ENCODE measurements at regions not wholly inside any gene's neighbourhood (a gene's known extent, or its start where the extent isn't known, plus 50 kb on each side); places are given as distances from the start of the nearest gene placed in this dataset.

GRCh38 chr7:114130866-114131265, 212.1 kb upstream of the PPP1R3A start:
- DNase-seq = no peak
- peaks cover 3% of the 10 kb centered on the region for H3K27me3 Mint-ChIP-seq
- H3K36me3 Mint-ChIP-seq (ENCODE audit: low read depth) = no peaks in the 10 kb centered on the region
- ChIA-PET POLR2A (no interaction called here), CTCF (no interaction called here)
- no peaks in the 10 kb centered on the region for H3K9me3 Mint-ChIP-seq
- H3K4me1 Mint-ChIP-seq = no peaks in the 10 kb centered on the region
- TF ChIP-seq CTCF (IDR thresholded peaks at IDR 0.05) = no peak
- intact Hi-C loops (cut with micrococcal nuclease) = no loop called here
- no peak overlapping the region for H3K27ac Mint-ChIP-seq
- ATAC-seq (ENCODE audit: low read depth) = no peak
- H3K4me3 Mint-ChIP-seq = no peak overlapping the region

- Mint-ChIP-seq H3K4me1 (no peaks in the 10 kb centered on the region), H3K27ac (no peak overlapping the region), H3K4me3 (no peak overlapping the region), H3K27me3 (peaks cover 3% of the 10 kb centered on the region), H3K9me3 (no peaks in the 10 kb centered on the region), H3K36me3 (ENCODE audit: low read depth) (no peaks in the 10 kb centered on the region)
- TF ChIP-seq CTCF (IDR thresholded peaks at IDR 0.05) = no peak
- DNase-seq (no peak), ATAC-seq (ENCODE audit: low read depth) (no peak)
- POLR2A ChIA-PET = no interaction called here
- CTCF ChIA-PET = no interaction called here
- intact Hi-C loops (cut with micrococcal nuclease) = no loop called here
Observed at GRCh38 chr7:114128880-114129279, 210.1 kb upstream of the PPP1R3A start.

GRCh38 chr7:114126095-114126494, 207.3 kb upstream of the PPP1R3A start:
- Mint-ChIP-seq H3K4me1 (no peaks in the 10 kb centered on the region), H3K36me3 (ENCODE audit: low read depth) (no peaks in the 10 kb centered on the region), H3K27me3 (peaks cover 3% of the 10 kb centered on the region), H3K4me3 (no peak overlapping the region), H3K27ac (no peak overlapping the region), H3K9me3 (no peaks in the 10 kb centered on the region)
- intact Hi-C loops (cut with micrococcal nuclease) = no loop called here
- no peak for TF ChIP-seq CTCF (IDR thresholded peaks at IDR 0.05)
- ChIA-PET POLR2A (no interaction called here), CTCF (no interaction called here)
- DNase-seq (no peak), ATAC-seq (ENCODE audit: low read depth) (no peak)

- Mint-ChIP-seq H3K4me3 (no peak overlapping the region), H3K27ac (no peak overlapping the region), H3K27me3 (peaks cover 7% of the 10 kb centered on the region), H3K9me3 (no peaks in the 10 kb centered on the region), H3K4me1 (no peaks in the 10 kb centered on the region), H3K36me3 (ENCODE audit: low read depth) (no peaks in the 10 kb centered on the region)
- CTCF ChIA-PET = no interaction called here
- TF ChIP-seq CTCF (IDR thresholded peaks at IDR 0.05) = no peak
- POLR2A ChIA-PET = no interaction called here
- ATAC-seq (ENCODE audit: low read depth) (no peak), DNase-seq (no peak)
- intact Hi-C loops (cut with micrococcal nuclease) = no loop called here
Observed at GRCh38 chr7:114112806-114113205, 194.0 kb upstream of the PPP1R3A start.

- peaks cover 7% of the 10 kb centered on the region for H3K27me3 Mint-ChIP-seq
Observed at GRCh38 chr7:114110666-114111065, 191.9 kb upstream of the PPP1R3A start.

More at GRCh38 chr7:114110666-114111065, 191.9 kb upstream of the PPP1R3A start:
- Mint-ChIP-seq H3K9me3 (no peaks in the 10 kb centered on the region), H3K4me3 (no peak overlapping the region), H3K4me1 (no peaks in the 10 kb centered on the region), H3K27ac (no peak overlapping the region), H3K36me3 (ENCODE audit: low read depth) (no peaks in the 10 kb centered on the region)
- DNase-seq = no peak
- intact Hi-C loops (cut with micrococcal nuclease) = no loop called here
- no peak for ATAC-seq (ENCODE audit: low read depth)
- CTCF ChIA-PET = no interaction called here
- TF ChIP-seq CTCF (IDR thresholded peaks at IDR 0.05) = no peak
- POLR2A ChIA-PET = no interaction called here
